ENCODE measurements at regions not wholly inside any gene's neighbourhood (a gene's known extent, or its start where the extent isn't known, plus 50 kb on each side); places are given as distances from the start of the nearest gene placed in this dataset.

GRCh38 chr2:16325976-16326510, 339.6 kb downstream of the CYRIA start:
- no peak overlapping the region for H3K14ac ChIP-seq (ENCODE audit: insufficient read length)
- no peaks in the 10 kb centered on the region for H4K20me1 ChIP-seq (replicated peaks in 1 of 2; ENCODE audit: control insufficient read depth in 1 of 2, insufficient read depth in 2 of 2, low read length in 2 of 2)
- H3K9me3 ChIP-seq (ENCODE audit: insufficient read depth in 2 of 2, low read depth in 1 of 2, low read length in 1 of 2) = no peaks in the 10 kb centered on the region
- no peaks in the 10 kb centered on the region for H3K79me2 ChIP-seq (ENCODE audit: control insufficient read depth in 1 of 2, insufficient read depth in 2 of 2, low read length in 2 of 2)
- H2BK5ac ChIP-seq (ENCODE audit: low read depth, low read length) = no peak overlapping the region
- FAIRE-seq (no peak), DNase-seq (ENCODE audit: low read depth in 1 of 2, low spot score in 2 of 2) (no peak)
- H3K4ac ChIP-seq (replicated peaks; ENCODE audit: insufficient read length, low read depth, low read length) = no peak overlapping the region
- H3K36me3 ChIP-seq (ENCODE audit: control insufficient read depth in 2 of 4, insufficient read depth in 4 of 4, low read length in 3 of 4) = no peaks in the 10 kb centered on the region
- 81% methylated on average over 9 of the region's 9 CpGs; no CpG with 5 or more reads in 1 of the 2 experiments for WGBS, 2 experiments (ENCODE audit: extremely low coverage in 1 of 2, insufficient coverage in 1 of 2, insufficient read length in 1 of 2, insufficient replicate concordance in 2 of 2, low coverage in 1 of 2, low lambda C conversion rate in 2 of 2, missing lambda C conversion rate in 1 of 2)
- H4K8ac ChIP-seq (ENCODE audit: extremely low read depth, insufficient read depth, low read length) = no peak overlapping the region
- no peak overlapping the region for H3K9ac ChIP-seq (replicated peaks in 1 of 4; ENCODE audit: extremely low read depth in 1 of 4, low read depth in 3 of 4, low read length in 3 of 4)
- H2BK12ac ChIP-seq (ENCODE audit: low read depth, low read length) = no peak overlapping the region
- H3K27me3 ChIP-seq (replicated peaks in 1 of 4; ENCODE audit: control insufficient read depth in 3 of 4, extremely low read depth in 1 of 4, insufficient read depth in 3 of 4, low read length in 3 of 4) = 0 out of 7 replicates have a peak, but pooled peaks cover 0 to 3% (median 1%) of the 10 kb centered on the region in 4 experiments
- H3K4me1 ChIP-seq (replicated peaks in 1 of 4; ENCODE audit: control insufficient read depth in 3 of 4, insufficient read depth in 4 of 4, low read length in 3 of 4) = peaks cover 7 to 11% (median 8%) of the 10 kb centered on the region in 4 experiments
- H3K27ac ChIP-seq (ENCODE audit: low read depth, low read length) = no peak overlapping the region
- H2AFZ ChIP-seq (ENCODE audit: low read length) = no peak overlapping the region
- no peak overlapping the region for H3K23ac ChIP-seq (ENCODE audit: insufficient read length)
- H3K18ac ChIP-seq (ENCODE audit: extremely low read depth, low read length) = no peak overlapping the region
- H3K79me1 ChIP-seq (ENCODE audit: low read depth, low read length) = no peaks in the 10 kb centered on the region
- no peak overlapping the region for H3K4me3 ChIP-seq (ENCODE audit: extremely low read depth in 1 of 4, insufficient read depth in 2 of 4, low read depth in 3 of 4, low read length in 4 of 4)
- ChIA-PET POLR2A (ENCODE audit: partially characterized antibody) (interaction anchor here (1.1 kb wide), 1 partner anchor 23 kb away, joined by 3 read pairs; no protein-coding TSS in a partner anchor), CTCF (ENCODE audit: partially characterized antibody) (interaction anchor here (0.9 to 2.5 kb wide), 6 partner anchors 31 to 220 kb away, joined by 3 to 10 read pairs (median 3); no protein-coding TSS in a partner anchor)
- no peaks in the 10 kb centered on the region; the same call in 1 of the 2 replicates for H3K23me2 ChIP-seq (ENCODE audit: low read depth, low read length)
- no peak overlapping the region for H3K4me2 ChIP-seq (ENCODE audit: insufficient read depth in 1 of 2, low read depth in 2 of 2, low read length in 2 of 2)
- H4K91ac ChIP-seq (replicated peaks; ENCODE audit: insufficient read length, low read length) = no peak overlapping the region
- H2BK15ac ChIP-seq (ENCODE audit: low read length) = no peak overlapping the region
- H4K5ac ChIP-seq (ENCODE audit: insufficient read length, low read depth, low read length) = no peak overlapping the region
- no peak overlapping the region for H2BK120ac ChIP-seq (replicated peaks; ENCODE audit: low read depth, low read length)
- H2AK5ac ChIP-seq (ENCODE audit: low read depth, low read length) = no peak overlapping the region
- H2BK20ac ChIP-seq (ENCODE audit: low read length) = no peak overlapping the region
- H3K56ac ChIP-seq (replicated peaks; ENCODE audit: insufficient read length, low read depth, low read length) = no peak overlapping the region
- TF ChIP-seq CTCF (IDR thresholded peaks at IDR 0.05; ENCODE audit: control extremely low read depth in 1 of 3, insufficient read depth in 1 of 3, low read depth in 1 of 3, low read length in 3 of 3) = no peak
- TF ChIP-seq BRCA1 (IDR thresholded peaks at IDR 0.05; ENCODE audit: low read depth, low read length) = no peak
- TF ChIP-seq CHD1 (IDR thresholded peaks at IDR 0.05; ENCODE audit: low read depth, low read length) = no peak
- no peak for TF ChIP-seq EP300 (IDR thresholded peaks at IDR 0.05; ENCODE audit: borderline replicate concordance in 1 of 2, low read depth in 2 of 2, low read length in 2 of 2)
- TF ChIP-seq TBP (IDR thresholded peaks at IDR 0.05; ENCODE audit: low read depth, low read length) = no peak
- TF ChIP-seq BACH1 (IDR thresholded peaks at IDR 0.05; ENCODE audit: low read length) = no peak
- TF ChIP-seq RNF2 (IDR thresholded peaks at IDR 0.05; ENCODE audit: borderline replicate concordance, low read depth, low read length, missing control alignments, poor library complexity, severe bottlenecking) = no peak
- TF ChIP-seq JUND (IDR thresholded peaks at IDR 0.05; ENCODE audit: low read length) = no peak
- no peak for TF ChIP-seq GABPA (IDR thresholded peaks at IDR 0.05; ENCODE audit: borderline replicate concordance, insufficient read depth, low read length)

Measured in H1 (cell line).